Common myeloid progenitor, CD34-positive (primary cell): ENCODE measurements at regions not wholly inside any gene's neighbourhood (a gene's known extent, or its start where the extent isn't known, plus 50 kb on each side); places are given as distances from the start of the nearest gene placed in this dataset.

Experiments used
- CTCF ChIA-PET: fragments of 350-600 bp; sonication (Branson Sonifier 250); formaldehyde crosslinking; loops from one replicate; lab custom pipeline; 2021; ENCODE audit warnings: antibody characterized with exemption; lab: Charles Lee
- POLR2A ChIA-PET: fragments of 350-600 bp; sonication (Branson Sonifier 250); formaldehyde crosslinking; loops from one replicate; lab custom pipeline; 2021; ENCODE audit warnings: antibody characterized with exemption; lab: Charles Lee
- DNase-seq, 3 donors: peaks; one replicate each; pipeline versions ENCODE4 v3.0.0 to v3.0.0-alpha.2; 2013
- H3K27ac ChIP-seq, 2 experiments: 1 replicate in 1 of 2; 2 replicates in 1 of 2; pipeline ENCODE4 v1.7.0; 2013; ENCODE audit warnings: inconsistent platforms in 2 of 2, low read length in 2 of 2, mild to moderate bottlenecking in 2 of 2, low read depth in 1 of 2, moderate library complexity in 1 of 2; ENCODE audit not compliant: severe bottlenecking in 2 of 2, insufficient read depth in 1 of 2, poor library complexity in 1 of 2
- H3K27me3 ChIP-seq, 5 experiments: replicated peaks in 2 of 5; 1 replicate in 3 of 5; 2 replicates in 2 of 5; pipeline versions ENCODE4 v1.6.1 to v1.7.0; 2013; ENCODE audit warnings: low read length in 4 of 5, mild to moderate bottlenecking in 2 of 5, moderate library complexity in 2 of 5, inconsistent platforms in 1 of 5; ENCODE audit not compliant: insufficient read depth in 5 of 5, control insufficient read depth in 4 of 5
- H3K36me3 ChIP-seq, 4 experiments: 1 replicate in 2 of 4; 2 replicates in 2 of 4; pipeline versions ENCODE4 v1.6.1 to v1.7.0; 2013; ENCODE audit warnings: low read length in 3 of 4, control low read depth in 1 of 4, mild to moderate bottlenecking in 1 of 4; ENCODE audit not compliant: control insufficient read depth in 4 of 4, insufficient read depth in 4 of 4
- H3K4me1 ChIP-seq, 4 experiments: 1 replicate in 3 of 4; 2 replicates in 1 of 4; pipeline versions ENCODE4 v1.6.1 to v1.7.1; 2013; ENCODE audit warnings: low read length in 3 of 4, mild to moderate bottlenecking in 3 of 4, control low read depth in 1 of 4, inconsistent platforms in 1 of 4, moderate library complexity in 1 of 4; ENCODE audit not compliant: control insufficient read depth in 4 of 4, insufficient read depth in 4 of 4; ENCODE audit errors: control extremely low read depth in 1 of 4
- H3K4me3 ChIP-seq, 7 experiments: 1 replicate in 4 of 7; 2 replicates in 3 of 7; pipeline versions ENCODE4 v1.5.1 to v1.7.0; 2013; ENCODE audit warnings: mild to moderate bottlenecking in 7 of 7, low read length in 6 of 7, moderate library complexity in 6 of 7, inconsistent platforms in 2 of 7, low read depth in 2 of 7, control low read depth in 1 of 7; ENCODE audit not compliant: insufficient read depth in 4 of 7, control insufficient read depth in 1 of 7; ENCODE audit errors: extremely low read depth in 1 of 7
- H3K9me3 ChIP-seq, 5 experiments: 1 replicate in 4 of 5; 2 replicates in 1 of 5; pipeline versions ENCODE4 v1.6.1 to v1.7.1; 2013; ENCODE audit warnings: low read length in 4 of 5, mild to moderate bottlenecking in 2 of 5, inconsistent platforms in 1 of 5, low read depth in 1 of 5, moderate library complexity in 1 of 5; ENCODE audit not compliant: control insufficient read depth in 4 of 5, insufficient read depth in 2 of 5; ENCODE audit errors: control extremely low read depth in 1 of 5
- WGBS: methylation state at CpG from one replicate; pipeline ENCODE4 v1.1.5; 2013; ENCODE audit not compliant: insufficient coverage; 5-methylcytosine and 5-hydroxymethylcytosine counted together

- no peak for DNase-seq
- POLR2A ChIA-PET = no interaction called here
- H3K9me3 ChIP-seq = peaks cover 0 to 2% (median 0%) of the 10 kb centered on the region in 5 experiments
- H3K27me3 ChIP-seq = peaks cover 0 to 10% (median 2%) of the 10 kb centered on the region in 5 experiments
- H3K27ac ChIP-seq = no peak overlapping the region
- no peak overlapping the region for H3K4me3 ChIP-seq
- WGBS = 82% methylated on average over 3 of the region's 3 CpGs
- CTCF ChIA-PET = no interaction called here
- no peaks in the 10 kb centered on the region for H3K36me3 ChIP-seq
- H3K4me1 ChIP-seq = no peaks in the 10 kb centered on the region
Measured at GRCh38 chr15:95676500-95676899, 654.0 kb upstream of the NR2F2 start.

GRCh38 chr15:95679847-95680582 lies 650.5 kb upstream of the NR2F2 start:
- H3K4me1 ChIP-seq = no peaks in the 10 kb centered on the region
- WGBS = no CpG with 5 or more reads among the region's 6 CpGs
- H3K9me3 ChIP-seq = peaks cover 0 to 2% (median 0%) of the 10 kb centered on the region in 5 experiments
- no peak overlapping the region for H3K4me3 ChIP-seq
- no peaks in the 10 kb centered on the region for H3K36me3 ChIP-seq
- no peak overlapping the region for H3K27ac ChIP-seq
- ChIA-PET CTCF (no interaction called here), POLR2A (no interaction called here)
- no peak for DNase-seq
- no peaks in the 10 kb centered on the region for H3K27me3 ChIP-seq

- H3K27me3 ChIP-seq = no peaks in the 10 kb centered on the region
- WGBS = no CpG with 5 or more reads among the region's 2 CpGs
- H3K4me3 ChIP-seq = no peak overlapping the region
- peaks cover 0 to 2% (median 0%) of the 10 kb centered on the region in 5 experiments for H3K9me3 ChIP-seq
- ChIA-PET CTCF (no interaction called here), POLR2A (no interaction called here)
- no peak for DNase-seq
- no peaks in the 10 kb centered on the region for H3K4me1 ChIP-seq
- H3K27ac ChIP-seq = no peak overlapping the region
- no peaks in the 10 kb centered on the region for H3K36me3 ChIP-seq
Measured at GRCh38 chr15:95680728-95681127, 649.8 kb upstream of the NR2F2 start.

GRCh38 chr15:95681836-95682544 lies 648.5 kb upstream of the NR2F2 start:
- ChIA-PET CTCF (no interaction called here), POLR2A (no interaction called here)
- no peak for DNase-seq
- no peak overlapping the region for H3K27ac ChIP-seq
- no peaks in the 10 kb centered on the region for H3K36me3 ChIP-seq
- 87% methylated on average over 3 of the region's 5 CpGs for WGBS
- no peaks in the 10 kb centered on the region for H3K27me3 ChIP-seq
- H3K4me3 ChIP-seq = no peak overlapping the region
- H3K9me3 ChIP-seq = no peaks in the 10 kb centered on the region
- no peaks in the 10 kb centered on the region for H3K4me1 ChIP-seq

GRCh38 chr15:95684126-95684525 lies 646.4 kb upstream of the NR2F2 start:
- no peak overlapping the region for H3K4me3 ChIP-seq
- H3K27me3 ChIP-seq = no peaks in the 10 kb centered on the region
- no peaks in the 10 kb centered on the region for H3K9me3 ChIP-seq
- DNase-seq = no peak
- ChIA-PET POLR2A (no interaction called here), CTCF (no interaction called here)
- H3K27ac ChIP-seq = no peak overlapping the region
- no peaks in the 10 kb centered on the region for H3K36me3 ChIP-seq
- WGBS = no CpG with 5 or more reads among the region's 4 CpGs
- no peaks in the 10 kb centered on the region for H3K4me1 ChIP-seq

GRCh38 chr15:95684693-95685115 lies 645.8 kb upstream of the NR2F2 start:
- no peak for DNase-seq
- Histone ChIP-seq H3K36me3 (no peaks in the 10 kb centered on the region), H3K4me3 (no peak overlapping the region), H3K27me3 (peaks cover 0 to 3% (median 0%) of the 10 kb centered on the region in 5 experiments), H3K9me3 (no peaks in the 10 kb centered on the region), H3K4me1 (no peaks in the 10 kb centered on the region), H3K27ac (peak overlapping the region in 1 of 2 experiments; percentile 18)
- 90% methylated on average over 1 of the region's 1 CpG for WGBS
- POLR2A ChIA-PET = no interaction called here
- CTCF ChIA-PET = no interaction called here

- peaks cover 0 to 7% (median 0%) of the 10 kb centered on the region in 5 experiments for H3K9me3 ChIP-seq
- DNase-seq = no peak
- H3K27ac ChIP-seq = no peak overlapping the region
- no CpG with 5 or more reads among the region's 1 CpG for WGBS
- H3K27me3 ChIP-seq = peaks cover 0 to 3% (median 0%) of the 10 kb centered on the region in 5 experiments
- no peak overlapping the region for H3K4me3 ChIP-seq
- ChIA-PET POLR2A (no interaction called here), CTCF (no interaction called here)
- no peaks in the 10 kb centered on the region for H3K4me1 ChIP-seq
- H3K36me3 ChIP-seq = no peaks in the 10 kb centered on the region
Measured at GRCh38 chr15:95687061-95687460, 643.4 kb upstream of the NR2F2 start.
